OCI-LY1 (cell line): ENCODE measurements at regions not wholly inside any gene's neighbourhood (a gene's known extent, or its start where the extent isn't known, plus 50 kb on each side); places are given as distances from the start of the nearest gene placed in this dataset.

ENCODE experiments used
- H2AFZ ChIP-seq: fragments of 200-600 bp; sonication (generic), shearing (Covaris generic); 2 replicates; pipeline ENCODE4 v1.6.0; 2014; ENCODE audit warnings: antibody characterized with exemption, mild to moderate bottlenecking, low read length
- H3F3A ChIP-seq: fragments of 200-600 bp; sonication (generic), shearing (Covaris generic); 2 replicates; pipeline ENCODE4 v1.6.0; 2014; ENCODE audit warnings: mild to moderate bottlenecking, antibody characterized with exemption, low read length, moderate library complexity; ENCODE audit not compliant: insufficient read depth
- H3K27ac ChIP-seq: fragments of 200-600 bp; sonication (generic); 2 replicates; pipeline ENCODE4 v1.5.1; 2014; ENCODE audit warnings: low read length, mixed run types, mild to moderate bottlenecking, low read depth; ENCODE audit not compliant: poor library complexity, severe bottlenecking
- H3K27me3 ChIP-seq: fragments of 200-600 bp; sonication (generic); 2 replicates; pipeline ENCODE4 v1.6.0; 2014; ENCODE audit warnings: antibody characterized with exemption, mild to moderate bottlenecking, low read length, moderate library complexity; ENCODE audit not compliant: insufficient read depth
- H3K36me3 ChIP-seq: fragments of 200-600 bp; sonication (generic); 2 replicates; pipeline ENCODE4 v1.6.1; 2014; ENCODE audit warnings: mild to moderate bottlenecking, antibody characterized with exemption, low read length, moderate library complexity, mixed read lengths; ENCODE audit not compliant: insufficient read depth
- H3K4me1 ChIP-seq: fragments of 200-600 bp; sonication (generic); 2 replicates; pipeline ENCODE4 v1.5.1; 2014; ENCODE audit warnings: mild to moderate bottlenecking, low read length, moderate library complexity; ENCODE audit not compliant: insufficient read depth, severe bottlenecking
- H3K4me2 ChIP-seq: fragments of 200-600 bp; sonication (generic), shearing (Covaris generic); 2 replicates; pipeline ENCODE4 v1.6.1; 2014; ENCODE audit warnings: low read length
- H3K4me3 ChIP-seq: fragments of 200-600 bp; sonication (generic); 2 replicates; pipeline ENCODE4 v1.5.1; 2014; ENCODE audit warnings: low read length, low read depth, mild to moderate bottlenecking, mixed read lengths; ENCODE audit not compliant: poor library complexity, severe bottlenecking
- H3K79me2 ChIP-seq: fragments of 200-600 bp; shearing (Covaris generic); 2 replicates; pipeline ENCODE4 v1.6.1; 2016; ENCODE audit warnings: mixed run types, low read length, mixed read lengths; ENCODE audit not compliant: insufficient read depth
- H3K9ac ChIP-seq: fragments of 200-600 bp; sonication (generic), shearing (Covaris generic); 2 replicates; pipeline ENCODE4 v1.6.1; 2014; ENCODE audit warnings: mild to moderate bottlenecking, low read length, mixed read lengths
- H3K9me2 ChIP-seq: fragments of 200-600 bp; sonication (generic), shearing (Covaris generic); 2 replicates; pipeline ENCODE4 v1.6.1; 2014; ENCODE audit warnings: low read depth, mild to moderate bottlenecking, low read length, mixed read lengths
- H3K9me3 ChIP-seq: fragments of 200-600 bp; shearing (Covaris generic); 2 replicates; pipeline ENCODE4 v1.6.1; 2014; ENCODE audit warnings: low read length, mixed read lengths
- H4K20me1 ChIP-seq: fragments of 200-600 bp; sonication (generic), shearing (Covaris generic); 2 replicates; pipeline ENCODE4 v1.6.0; 2016; ENCODE audit warnings: mild to moderate bottlenecking, low read length; ENCODE audit not compliant: insufficient read depth
- EZH2 ChIP-seq: fragments of 200-600 bp; sonication (generic), shearing (Covaris generic); IDR thresholded peaks from 2 replicates; pipeline ENCODE4 v1.8.0; 2017; ENCODE audit warnings: borderline replicate concordance, mixed run types, mild to moderate bottlenecking, antibody characterized with exemption, low read length, moderate library complexity, mixed read lengths
- TF ChIP-seq, protein P1 (sequence below): fragments of 200-600 bp; sonication (generic), shearing (Covaris generic); IDR thresholded peaks from 2 replicates; pipeline ENCODE4 v1.5.1; 2017; ENCODE audit warnings: mild to moderate bottlenecking, antibody characterized with exemption, low read length, moderate library complexity, mixed read lengths

DNA sequence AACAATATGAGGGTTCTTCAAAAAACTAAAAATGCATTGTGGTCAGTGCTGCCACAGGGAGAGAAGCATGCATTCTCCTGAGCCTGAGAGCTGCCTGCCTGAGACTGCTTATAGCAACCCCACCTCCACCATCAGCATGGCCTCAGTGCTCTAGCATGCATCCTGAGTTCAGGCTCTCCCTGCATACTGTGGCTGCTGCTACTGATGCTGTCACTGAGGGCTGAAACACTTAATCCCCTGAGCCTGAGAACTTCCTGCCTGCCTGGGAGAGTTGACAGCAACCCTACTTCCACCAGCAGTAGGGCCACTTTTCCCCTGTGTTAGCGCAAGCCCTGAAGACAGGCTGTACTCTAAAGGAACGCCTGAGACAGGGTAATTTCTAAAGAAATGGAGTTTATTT is 206.0 kb downstream of the FBXO4 start:
- H3K4me2 ChIP-seq, result no peak overlapping the region
- no peaks in the 10 kb centered on the region for H3F3A ChIP-seq
- no peaks in the 10 kb centered on the region for H3K27me3 ChIP-seq
- no peaks in the 10 kb centered on the region for H3K79me2 ChIP-seq
- no peaks in the 10 kb centered on the region for H3K9me3 ChIP-seq
- H3K9me2 ChIP-seq, result no peaks in the 10 kb centered on the region
- no peaks in the 10 kb centered on the region for H3K36me3 ChIP-seq
- no peak for TF ChIP-seq EZH2
- TF ChIP-seq, protein P1, sequence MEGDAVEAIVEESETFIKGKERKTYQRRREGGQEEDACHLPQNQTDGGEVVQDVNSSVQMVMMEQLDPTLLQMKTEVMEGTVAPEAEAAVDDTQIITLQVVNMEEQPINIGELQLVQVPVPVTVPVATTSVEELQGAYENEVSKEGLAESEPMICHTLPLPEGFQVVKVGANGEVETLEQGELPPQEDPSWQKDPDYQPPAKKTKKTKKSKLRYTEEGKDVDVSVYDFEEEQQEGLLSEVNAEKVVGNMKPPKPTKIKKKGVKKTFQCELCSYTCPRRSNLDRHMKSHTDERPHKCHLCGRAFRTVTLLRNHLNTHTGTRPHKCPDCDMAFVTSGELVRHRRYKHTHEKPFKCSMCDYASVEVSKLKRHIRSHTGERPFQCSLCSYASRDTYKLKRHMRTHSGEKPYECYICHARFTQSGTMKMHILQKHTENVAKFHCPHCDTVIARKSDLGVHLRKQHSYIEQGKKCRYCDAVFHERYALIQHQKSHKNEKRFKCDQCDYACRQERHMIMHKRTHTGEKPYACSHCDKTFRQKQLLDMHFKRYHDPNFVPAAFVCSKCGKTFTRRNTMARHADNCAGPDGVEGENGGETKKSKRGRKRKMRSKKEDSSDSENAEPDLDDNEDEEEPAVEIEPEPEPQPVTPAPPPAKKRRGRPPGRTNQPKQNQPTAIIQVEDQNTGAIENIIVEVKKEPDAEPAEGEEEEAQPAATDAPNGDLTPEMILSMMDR, result no peak
- H2AFZ ChIP-seq, result no peak overlapping the region
- H3K27ac ChIP-seq, result no peak overlapping the region
- H3K4me1 ChIP-seq, result no peaks in the 10 kb centered on the region
- H3K9ac ChIP-seq, result no peak overlapping the region
- H3K4me3 ChIP-seq, result no peak overlapping the region
- no peaks in the 10 kb centered on the region for H4K20me1 ChIP-seq

DNA sequence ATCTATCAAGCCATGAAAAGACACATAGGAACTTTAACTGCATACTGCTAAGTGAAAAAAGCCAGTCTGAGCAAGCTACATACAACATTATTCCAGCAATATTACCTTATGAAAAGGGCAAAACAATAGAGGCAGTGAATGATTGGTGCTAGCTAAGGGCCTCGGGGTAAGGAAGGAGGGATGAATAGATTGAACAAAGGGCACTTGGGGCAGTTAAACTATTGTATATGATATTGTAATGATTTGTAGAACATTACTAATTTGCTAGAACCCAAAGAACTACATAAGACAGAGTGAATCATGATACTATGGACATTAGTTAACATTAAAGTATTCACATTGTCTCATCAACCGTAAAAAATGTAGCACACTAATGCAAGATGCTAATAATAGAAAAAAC is 218.3 kb downstream of the FBXO4 start:
- no peak overlapping the region for H3K4me3 ChIP-seq
- H3K27ac ChIP-seq, result no peak overlapping the region
- no peaks in the 10 kb centered on the region for H3F3A ChIP-seq
- H3K79me2 ChIP-seq, result no peaks in the 10 kb centered on the region
- no peak overlapping the region for H3K9ac ChIP-seq
- H3K9me2 ChIP-seq, result no peaks in the 10 kb centered on the region
- H3K4me2 ChIP-seq, result no peak overlapping the region
- H4K20me1 ChIP-seq, result no peaks in the 10 kb centered on the region
- no peaks in the 10 kb centered on the region for H3K36me3 ChIP-seq
- TF ChIP-seq, protein P1, result no peak
- TF ChIP-seq EZH2, result no peak
- H3K27me3 ChIP-seq, result no peaks in the 10 kb centered on the region
- H2AFZ ChIP-seq, result no peak overlapping the region
- H3K9me3 ChIP-seq, result no peaks in the 10 kb centered on the region
- H3K4me1 ChIP-seq, result no peaks in the 10 kb centered on the region

DNA sequence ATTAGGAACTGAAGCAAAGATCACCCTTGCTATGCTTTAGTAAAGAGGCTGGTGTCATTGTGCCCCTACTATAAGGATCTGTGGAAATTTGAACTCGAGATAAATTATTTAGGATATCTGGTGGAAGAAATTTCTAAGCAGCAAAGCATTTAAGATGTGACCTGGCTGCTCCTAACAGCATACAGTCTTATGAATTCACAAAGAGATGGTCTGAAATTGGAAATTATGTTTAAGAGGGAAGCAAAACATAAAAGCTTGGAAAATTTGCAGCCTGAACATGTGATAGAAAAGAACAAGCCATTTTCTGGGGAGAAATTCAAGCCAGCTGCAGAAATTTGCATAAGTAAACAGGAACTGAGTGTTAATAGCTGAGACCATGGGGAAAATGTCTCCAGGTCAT is 223.7 kb downstream of the FBXO4 start:
- Histone ChIP-seq H3K9me2 (no peaks in the 10 kb centered on the region), H3F3A (no peaks in the 10 kb centered on the region), H3K27ac (no peak overlapping the region), H3K36me3 (no peaks in the 10 kb centered on the region), H3K27me3 (no peaks in the 10 kb centered on the region), H3K4me1 (no peaks in the 10 kb centered on the region), H2AFZ (no peak overlapping the region), H3K9me3 (no peaks in the 10 kb centered on the region), H3K4me2 (no peak overlapping the region), H3K9ac (no peak overlapping the region), H4K20me1 (no peaks in the 10 kb centered on the region), H3K79me2 (no peaks in the 10 kb centered on the region), H3K4me3 (no peak overlapping the region)
- no peak for TF ChIP-seq EZH2
- TF ChIP-seq, protein P1, result no peak
